GM12878 (cell line): ENCODE measurements at regions not wholly inside any gene's neighbourhood (a gene's known extent, or its start where the extent isn't known, plus 50 kb on each side); places are given as distances from the start of the nearest gene placed in this dataset.

Source experiments
- ATAC-seq: fragments of 200-7000 bp; cut with Tn5 transposase; 3 replicates; pipeline ENCODE4 v1.9.1; 2020; ENCODE audit warnings: mild to moderate bottlenecking, moderate library complexity
- BruUV-seq: library from RNA; stranded (reverse); fragments of 400-500 nt; replicated peaks from 2 replicates; lab custom pipeline; 2021; lab: Mats Ljungman, UMichigan
- CTCF ChIA-PET: fragments of 300-600 bp; sonication (Branson Sonifier 250); formaldehyde crosslinking; extraction: SDS; loops from one replicate; lab custom pipeline; 2021; ENCODE audit warnings: inconsistent platforms; lab: Yijun Ruan, JAX
- POLR2A ChIA-PET: fragments of 350-600 bp; formaldehyde crosslinking; extraction: SDS; loops from one replicate; lab custom pipeline; 2021; ENCODE audit warnings: inconsistent platforms; lab: Charles Lee
- RAD21 ChIA-PET: fragments of 300-600 bp; sonication (Branson Sonifier 250); formaldehyde crosslinking; loops from one replicate; lab custom pipeline; 2023; ENCODE audit warnings: antibody characterized with exemption; ENCODE audit not compliant: unreplicated experiment; lab: Charles Lee
- SMC1A ChIA-PET: fragments of 300-600 bp; sonication (Branson Sonifier 250); formaldehyde crosslinking; loops from one replicate; lab custom pipeline; 2023; ENCODE audit not compliant: unreplicated experiment, uncharacterized antibody; lab: Charles Lee
- DNase-seq: peaks from one replicate; pipeline ENCODE4 v3.0.0-alpha.2; 2011; ENCODE audit warnings: low read depth, low spot score
- FAIRE-seq: peaks from 3 replicates; lab custom pipeline; 2011; peaks lifted over from hg19 to GRCh38; lab: Jason Lieb, UNC
- H2AFZ ChIP-seq: 2 replicates; pipeline ENCODE4 v1.6.0; 2011; ENCODE audit warnings: low read depth, low read length, control low read depth; ENCODE audit not compliant: control insufficient read depth
- H3K27ac ChIP-seq: 2 replicates; pipeline ENCODE4 v1.5.1; 2011; ENCODE audit warnings: control low read depth; ENCODE audit not compliant: control insufficient read depth, insufficient read depth
- H3K27me3 ChIP-seq, 2 experiments: replicated peaks in 1 of 2; 2 replicates each; pipeline versions ENCODE4 v1.6.0 to v1.6.1; 2011; ENCODE audit warnings: low read length in 1 of 2; ENCODE audit not compliant: control insufficient read depth in 2 of 2, insufficient read depth in 2 of 2
- H3K36me3 ChIP-seq, 2 experiments: 2 replicates each; pipeline ENCODE4 v1.5.1; 2011; ENCODE audit warnings: low read length in 1 of 2; ENCODE audit not compliant: control insufficient read depth in 2 of 2, insufficient read depth in 2 of 2
- H3K4me1 ChIP-seq: 2 replicates; pipeline ENCODE4 v1.6.1; 2011; ENCODE audit warnings: mild to moderate bottlenecking, low read length, moderate library complexity, mixed read lengths; ENCODE audit not compliant: control insufficient read depth, insufficient read depth
- H3K4me2 ChIP-seq: 2 replicates; pipeline ENCODE4 v1.6.0; 2011; ENCODE audit warnings: control low read depth; ENCODE audit not compliant: control insufficient read depth, insufficient read depth
- H3K4me3 ChIP-seq: fragments of 200-600 bp; sonication (generic); 2 replicates; pipeline ENCODE4 v1.5.1; 2016
- H3K79me2 ChIP-seq: 2 replicates; pipeline ENCODE4 v1.6.0; 2011; ENCODE audit warnings: low read length; ENCODE audit not compliant: control insufficient read depth, insufficient read depth
- H3K9ac ChIP-seq: 2 replicates; pipeline ENCODE4 v1.8.0; 2011; ENCODE audit warnings: low read length, control low read depth, mixed read lengths; ENCODE audit not compliant: control insufficient read depth, insufficient read depth
- H3K9me3 ChIP-seq: replicated peaks from 3 replicates; pipeline ENCODE4 v1.5.1; 2011; ENCODE audit warnings: mild to moderate bottlenecking, low read length; ENCODE audit not compliant: control insufficient read depth, insufficient read depth
- H4K20me1 ChIP-seq: 2 replicates; pipeline ENCODE4 v1.6.0; 2011; ENCODE audit not compliant: control insufficient read depth, insufficient read depth
- ATF7 ChIP-seq: fragments of 450-650 bp; IDR thresholded peaks from 2 replicates; pipeline ENCODE4 v1.6.1; 2016; ENCODE audit warnings: low read depth, mild to moderate bottlenecking
- BCL11A ChIP-seq: IDR thresholded peaks from 2 replicates; pipeline ENCODE4 v1.6.1; 2011; ENCODE audit warnings: low read depth, low read length
- CREB1 ChIP-seq: IDR thresholded peaks from 2 replicates; pipeline ENCODE4 v1.6.1; 2012; ENCODE audit warnings: low read depth, mild to moderate bottlenecking, inconsistent platforms
- EZH2 ChIP-seq: IDR thresholded peaks from 2 replicates; pipeline ENCODE4 v1.6.1; 2012; ENCODE audit warnings: low read depth, mild to moderate bottlenecking, control low read depth, inconsistent platforms, low read length, borderline replicate concordance; ENCODE audit not compliant: control insufficient read depth
- HDAC2 ChIP-seq: fragments of 200-600 bp; sonication (generic); IDR thresholded peaks from 2 replicates; pipeline ENCODE4 v1.6.1; 2017
- HDAC6 ChIP-seq: fragments of 200-600 bp; sonication (generic); IDR thresholded peaks from one replicate; pipeline ENCODE4 v1.8.0; 2017; ENCODE audit warnings: antibody characterized with exemption; ENCODE audit not compliant: unreplicated experiment
- IRF4 ChIP-seq: IDR thresholded peaks from 2 replicates; pipeline ENCODE4 v1.6.1; 2011; ENCODE audit warnings: low read depth, low read length
- NBN ChIP-seq: fragments of 450-650 bp; IDR thresholded peaks from 2 replicates; pipeline ENCODE4 v1.6.1; 2016
- POLR2A ChIP-seq: IDR thresholded peaks from 2 replicates; pipeline ENCODE4 v1.6.1; 2011; ENCODE audit warnings: low read depth, mild to moderate bottlenecking, low read length
- RCOR1 ChIP-seq: conservative IDR thresholded peaks from 2 replicates; pipeline ENCODE4 v1.6.1; 2012; ENCODE audit warnings: low read depth, low read length, improper control_type of control experiment
- RFX5 ChIP-seq: IDR thresholded peaks from 2 replicates; pipeline ENCODE4 v1.6.1; 2011; ENCODE audit warnings: low read depth, low read length, improper control_type of control experiment
- SIX5 ChIP-seq: IDR thresholded peaks from 2 replicates; pipeline ENCODE4 v1.6.1; 2011; ENCODE audit warnings: mild to moderate bottlenecking, low read depth, low read length, moderate library complexity; ENCODE audit not compliant: severe bottlenecking
- SMAD1 ChIP-seq: fragments of 450-650 bp; IDR thresholded peaks from 2 replicates; pipeline ENCODE4 v1.6.1; 2018; ENCODE audit warnings: mild to moderate bottlenecking, low read depth; ENCODE audit not compliant: partially characterized antibody
- SPI1 ChIP-seq: IDR thresholded peaks from 2 replicates; pipeline ENCODE4 v1.6.1; 2011; ENCODE audit warnings: low read depth, mild to moderate bottlenecking, low read length, moderate library complexity, borderline replicate concordance; ENCODE audit not compliant: insufficient read depth
- WGBS: methylation state at CpG from one replicate; pipeline ENCODE4 v1.1.6; 2016; ENCODE audit warnings: low lambda C conversion rate; ENCODE audit not compliant: insufficient replicate concordance, insufficient coverage; ENCODE audit errors: missing lambda C conversion rate; 5-methylcytosine and 5-hydroxymethylcytosine counted together
- in situ Hi-C: fragments of 300-500 bp; cut with MboI; formaldehyde crosslinking; loops from 9 replicates; pipeline ENCODE4 v1.14.3; 2018; ENCODE audit warnings: mixed read lengths
- intact Hi-C: fragments of 100-400 bp; cut with micrococcal nuclease; formaldehyde crosslinking; loops from one replicate; pipeline ENCODE4 v1.14.2; 2022; ENCODE audit not compliant: unreplicated experiment
- TF ChIP-seq, protein P1 (sequence below): IDR thresholded peaks from 2 replicates; pipeline ENCODE4 v1.6.1; 2011; ENCODE audit warnings: low read depth, low read length, improper control_type of control experiment, borderline replicate concordance
- TF ChIP-seq, protein P2 (sequence below): fragments of 450-650 bp; IDR thresholded peaks from 2 replicates; pipeline ENCODE4 v1.6.1; 2014; ENCODE audit warnings: mild to moderate bottlenecking
- TF ChIP-seq, protein P3 (sequence below): fragments of 450-650 bp; IDR thresholded peaks from 2 replicates; pipeline ENCODE4 v1.6.1; 2018; ENCODE audit warnings: borderline replicate concordance, mild to moderate bottlenecking; ENCODE audit not compliant: partially characterized antibody

DNA sequence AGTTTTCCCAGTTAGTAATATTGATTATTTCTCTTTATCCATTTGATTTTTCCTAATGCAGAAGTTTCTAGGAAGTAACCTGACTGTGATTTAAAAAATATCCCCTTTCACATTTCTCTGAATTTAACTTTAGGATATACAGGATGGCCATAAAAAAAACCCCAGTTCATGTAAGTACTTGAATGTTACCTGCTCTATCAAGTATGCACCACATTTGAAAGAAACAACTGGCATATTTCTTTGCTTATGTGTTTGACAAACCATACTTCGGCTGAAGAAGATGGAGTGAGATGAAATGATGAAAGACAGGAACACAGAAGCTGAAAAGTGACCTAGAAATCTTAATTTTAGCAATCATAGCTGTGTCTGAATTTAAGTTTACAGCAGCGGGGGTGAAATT is 374.0 kb upstream of the NOX3 start:
- Histone ChIP-seq H3K79me2 (no peaks in the 10 kb centered on the region), H3K4me1 (no peaks in the 10 kb centered on the region), H3K27me3 (no peaks in the 10 kb centered on the region), H2AFZ (no peak overlapping the region), H3K9me3 (no peaks in the 10 kb centered on the region), H4K20me1 (no peaks in the 10 kb centered on the region), H3K9ac (no peak overlapping the region), H3K4me3 (no peak overlapping the region), H3K36me3 (no peaks in the 10 kb centered on the region), H3K4me2 (no peak overlapping the region), H3K27ac (no peak overlapping the region)
- DNase-seq (no peak), ATAC-seq (no peak), FAIRE-seq (no peak)
- ChIA-PET POLR2A (no interaction called here), SMC1A (interaction anchor here (0.9 kb wide), 1 partner anchor 22 kb away, joined by 3 read pairs; no protein-coding TSS in a partner anchor), RAD21 (no interaction called here), CTCF (no interaction called here)
- in situ Hi-C loops = no loop called here
- 43% methylated on average over 2 of the region's 2 CpGs for WGBS
- intact Hi-C loops = no loop called here
- TF ChIP-seq SIX5 (no peak), HDAC2 (no peak), IRF4 (no peak), BCL11A (no peak)
- TF ChIP-seq, protein P1, sequence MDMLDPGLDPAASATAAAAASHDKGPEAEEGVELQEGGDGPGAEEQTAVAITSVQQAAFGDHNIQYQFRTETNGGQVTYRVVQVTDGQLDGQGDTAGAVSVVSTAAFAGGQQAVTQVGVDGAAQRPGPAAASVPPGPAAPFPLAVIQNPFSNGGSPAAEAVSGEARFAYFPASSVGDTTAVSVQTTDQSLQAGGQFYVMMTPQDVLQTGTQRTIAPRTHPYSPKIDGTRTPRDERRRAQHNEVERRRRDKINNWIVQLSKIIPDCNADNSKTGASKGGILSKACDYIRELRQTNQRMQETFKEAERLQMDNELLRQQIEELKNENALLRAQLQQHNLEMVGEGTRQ = no peak
- TF ChIP-seq, protein P2, sequence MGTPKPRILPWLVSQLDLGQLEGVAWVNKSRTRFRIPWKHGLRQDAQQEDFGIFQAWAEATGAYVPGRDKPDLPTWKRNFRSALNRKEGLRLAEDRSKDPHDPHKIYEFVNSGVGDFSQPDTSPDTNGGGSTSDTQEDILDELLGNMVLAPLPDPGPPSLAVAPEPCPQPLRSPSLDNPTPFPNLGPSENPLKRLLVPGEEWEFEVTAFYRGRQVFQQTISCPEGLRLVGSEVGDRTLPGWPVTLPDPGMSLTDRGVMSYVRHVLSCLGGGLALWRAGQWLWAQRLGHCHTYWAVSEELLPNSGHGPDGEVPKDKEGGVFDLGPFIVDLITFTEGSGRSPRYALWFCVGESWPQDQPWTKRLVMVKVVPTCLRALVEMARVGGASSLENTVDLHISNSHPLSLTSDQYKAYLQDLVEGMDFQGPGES = no peak
- no TSS peak for BruUV-seq

DNA sequence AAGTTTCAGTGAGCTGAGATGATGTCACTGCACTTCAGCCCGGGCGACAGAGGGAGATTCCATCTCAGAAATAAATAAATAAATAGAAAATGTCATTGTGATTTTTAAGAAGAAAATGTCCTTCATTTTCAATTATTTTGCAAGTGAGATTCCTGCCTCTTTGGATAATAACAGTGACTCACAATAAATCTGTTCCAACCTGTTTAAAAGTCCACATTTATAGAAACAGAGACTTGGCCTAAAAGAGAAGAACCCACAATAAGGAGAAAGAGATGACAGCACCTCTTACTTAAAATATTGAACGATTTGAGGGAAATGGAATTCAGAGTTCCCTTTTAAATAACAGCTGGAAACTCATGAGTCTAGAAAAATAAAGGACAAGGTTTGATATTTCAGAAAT is 373.4 kb upstream of the NOX3 start:
- no peak overlapping the region for H3K9ac ChIP-seq
- TF ChIP-seq SMAD1 = no peak
- no peak for TF ChIP-seq RFX5
- TF ChIP-seq NBN = no peak
- no peak for TF ChIP-seq POLR2A
- no peak for TF ChIP-seq CREB1
- TF ChIP-seq ATF7 = no peak
- TF ChIP-seq, protein P3, sequence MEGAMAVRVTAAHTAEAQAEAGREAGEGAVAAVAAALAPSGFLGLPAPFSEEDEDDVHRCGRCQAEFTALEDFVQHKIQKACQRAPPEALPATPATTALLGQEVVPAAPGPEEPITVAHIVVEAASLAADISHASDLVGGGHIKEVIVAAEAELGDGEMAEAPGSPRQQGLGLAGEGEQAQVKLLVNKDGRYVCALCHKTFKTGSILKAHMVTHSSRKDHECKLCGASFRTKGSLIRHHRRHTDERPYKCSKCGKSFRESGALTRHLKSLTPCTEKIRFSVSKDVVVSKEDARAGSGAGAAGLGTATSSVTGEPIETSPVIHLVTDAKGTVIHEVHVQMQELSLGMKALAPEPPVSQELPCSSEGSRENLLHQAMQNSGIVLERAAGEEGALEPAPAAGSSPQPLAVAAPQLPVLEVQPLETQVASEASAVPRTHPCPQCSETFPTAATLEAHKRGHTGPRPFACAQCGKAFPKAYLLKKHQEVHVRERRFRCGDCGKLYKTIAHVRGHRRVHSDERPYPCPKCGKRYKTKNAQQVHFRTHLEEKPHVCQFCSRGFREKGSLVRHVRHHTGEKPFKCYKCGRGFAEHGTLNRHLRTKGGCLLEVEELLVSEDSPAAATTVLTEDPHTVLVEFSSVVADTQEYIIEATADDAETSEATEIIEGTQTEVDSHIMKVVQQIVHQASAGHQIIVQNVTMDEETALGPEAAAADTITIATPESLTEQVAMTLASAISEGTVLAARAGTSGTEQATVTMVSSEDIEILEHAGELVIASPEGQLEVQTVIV = no peak
- no peak for TF ChIP-seq HDAC6
- TF ChIP-seq SPI1 = no peak
- no peak for TF ChIP-seq EZH2
- no peak for TF ChIP-seq RCOR1

More for the DNA sequence above, 373.4 kb upstream of the NOX3 start:
- Histone ChIP-seq H3K4me1 (no peaks in the 10 kb centered on the region), H3K79me2 (no peaks in the 10 kb centered on the region), H3K36me3 (no peaks in the 10 kb centered on the region), H3K4me3 (no peak overlapping the region), H3K9me3 (no peaks in the 10 kb centered on the region), H3K27me3 (no peaks in the 10 kb centered on the region), H4K20me1 (no peaks in the 10 kb centered on the region), H3K27ac (no peak overlapping the region), H2AFZ (no peak overlapping the region), H3K4me2 (no peak overlapping the region)
- WGBS = 53% methylated on average over 3 of the region's 3 CpGs
- ATAC-seq (no peak), DNase-seq (no peak), FAIRE-seq (no peak)
- ChIA-PET SMC1A (no interaction called here), POLR2A (no interaction called here), RAD21 (no interaction called here), CTCF (no interaction called here)
- no TSS peak for BruUV-seq
- intact Hi-C loops = no loop called here
- in situ Hi-C loops = no loop called here
